Motor neuron (in vitro differentiated cells): ENCODE measurements at regions not wholly inside any gene's neighbourhood (a gene's known extent, or its start where the extent isn't known, plus 50 kb on each side); places are given as distances from the start of the nearest gene placed in this dataset.

Source experiments
- ATAC-seq, 8 experiments: fragments of 200-7000 bp; cut with Tn5 transposase; replicated peaks in 6 of 8; 2 replicates each; pipeline ENCODE4 v1.8.0; 2021; ENCODE audit warnings: mild to moderate bottlenecking in 8 of 8, moderate library complexity in 8 of 8
- H3K27ac ChIP-seq, 2 donors: fragments of 250-450 bp; sonication (Bioruptor Pico); 2 replicates each; pipeline ENCODE4 v1.9.0; 2021; ENCODE audit warnings: antibody characterized with exemption in 2 of 2, mild to moderate bottlenecking in 2 of 2, moderate library complexity in 1 of 2
- H3K4me1 ChIP-seq, 2 donors: fragments of 250-450 bp; sonication (Bioruptor Pico); replicated peaks in 1 of 2; 2 replicates each; pipeline ENCODE4 v1.6.1; 2021; ENCODE audit warnings: antibody characterized with exemption in 2 of 2, mild to moderate bottlenecking in 2 of 2, moderate library complexity in 1 of 2
- H3K4me3 ChIP-seq, 5 donors: fragments of 250-450 bp; sonication (Bioruptor Pico); 2 replicates each; pipeline ENCODE4 v1.9.0; 2021; ENCODE audit warnings: antibody characterized with exemption in 5 of 5, mild to moderate bottlenecking in 5 of 5, moderate library complexity in 4 of 5
- WGBS, 10 experiments: fragments of 450-650 bp; shearing (Covaris generic); methylation state at CpG; one replicate each; pipeline ENCODE4 v1.0.0; 2022; 5-methylcytosine and 5-hydroxymethylcytosine counted together
- in situ Hi-C, 9 experiments: fragments of 400-800 bp; cut with MboI; loops; one replicate each; pipeline ENCODE4 v1.15.0; 2021; ENCODE audit warnings: low sequenced_read_pairs in 9 of 9, low pct_unique_long_range_greater_than_20kb in 2 of 9; ENCODE audit not compliant: unreplicated experiment in 9 of 9

DNA sequence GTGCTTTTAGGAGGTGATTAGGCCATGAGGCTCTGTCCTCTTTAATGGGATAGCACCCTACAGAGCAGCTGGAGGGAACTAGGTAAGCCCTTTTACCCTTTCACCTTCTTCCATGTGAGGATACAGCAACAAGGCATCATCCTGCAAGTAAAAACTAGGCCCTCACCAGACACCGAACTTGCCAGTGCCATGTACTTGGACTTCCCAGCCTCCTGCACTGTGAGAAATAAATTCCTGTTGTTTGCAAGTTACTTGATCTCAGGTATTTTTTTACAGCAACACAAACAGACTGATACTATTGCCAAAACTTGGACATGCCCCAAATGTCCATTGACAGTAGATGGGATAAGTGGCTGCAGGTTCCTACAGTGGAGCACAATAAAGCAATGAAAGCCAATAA is 85.8 kb upstream of the MAP1LC3B2 start:
- ATAC-seq = no peak
- H3K4me1 ChIP-seq = no peaks in the 10 kb centered on the region
- WGBS, 10 experiments = 100% methylated on average over 1 of the region's 1 CpG; no CpG with 5 or more reads in 7 of the 10 experiments
- no peak overlapping the region for H3K4me3 ChIP-seq
- in situ Hi-C loops = no loop called here
- no peak overlapping the region for H3K27ac ChIP-seq

DNA sequence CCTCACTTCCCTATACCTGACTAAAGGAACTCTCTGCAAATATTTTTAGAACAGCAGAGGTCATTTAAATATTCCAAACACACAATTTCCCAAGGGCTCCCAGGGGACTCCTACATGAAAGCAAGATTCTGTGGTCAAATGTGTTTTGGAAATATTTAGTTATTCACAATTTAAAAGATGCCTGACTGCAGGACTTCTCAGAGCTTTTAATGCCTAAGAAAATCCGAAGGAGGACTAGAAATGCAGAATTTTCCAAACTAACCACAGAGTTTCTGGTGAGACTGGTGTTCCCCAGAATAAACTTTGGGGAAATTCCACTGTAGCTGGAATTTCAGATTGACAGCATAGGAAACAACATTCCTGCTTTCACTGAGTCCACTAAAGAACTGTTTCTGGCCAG is 84.8 kb upstream of the MAP1LC3B2 start:
- Histone ChIP-seq H3K4me1 (no peaks in the 10 kb centered on the region), H3K27ac (no peak overlapping the region), H3K4me3 (no peak overlapping the region)
- in situ Hi-C loops = no loop called here
- WGBS, 10 experiments = 0 to 88% (median 29%) methylated on average over 1 of the region's 1 CpG; no CpG with 5 or more reads in 7 of the 10 experiments
- ATAC-seq = peak in 1 of 8 experiments; percentile 28

DNA sequence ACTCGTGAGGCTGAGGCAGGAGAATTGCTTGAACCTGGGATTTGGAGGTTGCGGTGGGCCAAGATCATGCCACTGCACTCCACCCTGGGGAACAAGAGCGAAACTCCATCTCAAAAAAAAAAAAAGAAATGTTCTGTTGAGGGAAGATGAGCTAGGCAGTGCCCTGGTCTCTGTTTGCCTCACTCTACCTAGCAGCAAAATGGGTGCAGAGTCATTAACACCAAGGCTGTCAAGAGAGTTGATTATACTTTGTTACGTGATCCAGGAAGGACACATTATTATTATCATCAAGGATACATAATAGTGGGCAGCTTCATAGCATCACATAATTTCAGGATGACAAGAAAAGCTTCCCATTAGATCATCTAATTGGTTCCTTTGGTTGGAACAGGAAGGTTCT is 84.3 kb upstream of the MAP1LC3B2 start:
- 50 to 100% (median 81%) methylated on average over 1 to 4 of the region's 4 CpGs; no CpG with 5 or more reads in 3 of the 10 experiments for WGBS, 10 experiments
- no peak for ATAC-seq
- in situ Hi-C loops = no loop called here
- H3K4me3 ChIP-seq = no peak overlapping the region
- H3K4me1 ChIP-seq = no peaks in the 10 kb centered on the region
- no peak overlapping the region for H3K27ac ChIP-seq

DNA sequence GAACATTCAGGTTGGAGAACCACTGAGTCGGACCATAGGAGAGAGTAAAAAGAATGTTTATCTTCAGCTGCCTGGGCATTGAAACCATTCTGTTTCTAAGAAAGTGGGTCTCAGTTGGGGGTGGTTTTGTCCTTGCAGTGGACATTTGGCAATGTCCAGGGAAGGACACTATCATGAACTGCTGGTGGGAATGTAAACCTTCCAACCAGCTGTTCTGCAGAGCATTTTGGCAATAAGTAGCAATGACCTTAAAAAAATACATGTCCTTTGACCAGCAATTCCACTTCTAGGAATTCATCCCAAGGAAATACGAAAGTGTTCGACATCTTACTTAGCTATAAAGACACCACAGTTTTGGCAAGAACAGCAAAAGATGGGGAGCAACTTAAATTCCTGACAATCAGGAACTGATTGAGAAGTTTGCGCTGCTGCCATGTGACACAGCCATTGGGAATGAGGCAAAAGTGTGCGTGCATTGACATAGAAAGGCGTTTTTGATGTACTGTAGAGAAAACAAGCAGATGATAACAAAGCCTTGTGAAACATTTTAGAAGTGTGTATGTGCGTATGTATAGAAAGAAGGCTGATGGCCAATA is 82.9 kb upstream of the MAP1LC3B2 start:
- 73 to 100% (median 86%) methylated on average over 1 to 7 of the region's 7 CpGs for WGBS, 10 experiments
- no peak for ATAC-seq
- Histone ChIP-seq H3K27ac (no peak overlapping the region), H3K4me1 (peaks cover 0 to 3% of the 10 kb centered on the region in 2 donors), H3K4me3 (no peak overlapping the region)
- in situ Hi-C loops = no loop called here

DNA sequence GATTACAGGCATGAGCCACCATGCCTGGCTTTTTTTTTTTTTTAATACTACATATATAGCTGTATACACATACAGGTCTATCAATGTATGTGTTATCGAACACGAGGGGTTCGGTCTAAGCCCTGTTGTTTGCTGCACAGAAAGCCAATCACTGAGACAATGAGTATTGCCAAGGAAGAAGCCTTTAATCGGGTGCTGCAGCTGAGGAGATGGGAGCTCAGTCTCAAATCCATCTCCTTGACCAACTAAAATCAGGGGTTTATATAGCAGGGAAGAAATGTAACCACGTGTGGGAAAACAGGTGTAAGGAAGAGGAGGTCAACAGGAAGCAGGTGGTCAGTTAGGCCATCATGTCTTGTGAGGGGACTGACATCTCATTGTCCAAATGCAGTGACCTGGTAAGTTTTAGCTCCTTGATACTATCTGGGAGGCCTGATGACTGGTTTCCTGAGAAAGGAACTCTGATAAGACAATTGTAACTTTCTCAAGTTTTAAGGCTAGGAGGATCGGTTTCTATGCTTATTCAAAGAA is 80.9 kb upstream of the MAP1LC3B2 start:
- Histone ChIP-seq H3K4me3 (no peak overlapping the region), H3K4me1 (peaks cover 4 to 13% of the 10 kb centered on the region in 2 donors), H3K27ac (no peak overlapping the region)
- WGBS, 10 experiments = 33 to 100% (median 74%) methylated on average over 1 to 6 of the region's 6 CpGs; no CpG with 5 or more reads in 1 of the 10 experiments
- in situ Hi-C loops = no loop called here
- no peak for ATAC-seq

DNA sequence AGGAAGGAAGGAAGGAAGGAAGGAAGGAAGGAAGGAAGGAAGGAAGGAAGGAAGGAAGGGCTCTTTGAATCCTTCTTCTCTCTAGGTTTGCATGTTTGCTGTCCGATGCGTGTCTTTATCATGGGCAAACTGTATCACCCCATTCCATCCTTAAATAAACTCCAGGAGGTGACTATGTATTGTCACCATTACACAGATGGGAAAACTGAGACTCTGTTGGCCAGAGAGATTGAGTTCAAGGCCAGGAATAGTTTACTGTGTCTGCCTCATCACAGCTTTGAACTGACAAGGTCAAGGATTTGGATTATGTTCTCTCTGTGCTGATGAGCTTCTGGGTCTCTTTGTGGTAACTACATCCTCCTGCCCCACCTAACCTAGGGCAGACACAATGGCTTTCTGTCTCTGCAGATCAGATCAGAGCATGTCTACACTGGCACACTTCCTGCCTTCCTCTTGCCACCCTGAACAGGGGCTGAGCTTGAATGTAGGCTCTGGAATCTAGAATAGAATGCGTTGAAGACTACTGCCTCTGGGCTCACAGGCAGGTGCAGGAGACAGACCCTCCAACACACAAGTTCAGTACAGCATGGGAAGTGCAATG is 78.9 kb upstream of the MAP1LC3B2 start:
- in situ Hi-C loops = no loop called here
- Histone ChIP-seq H3K4me1 (peaks cover 4 to 15% of the 10 kb centered on the region in 2 donors), H3K27ac (no peak overlapping the region), H3K4me3 (no peak overlapping the region)
- ATAC-seq = no peak
- WGBS, 10 experiments = 80 to 100% (median 100%) methylated on average over 1 to 3 of the region's 3 CpGs; no CpG with 5 or more reads in 6 of the 10 experiments

DNA sequence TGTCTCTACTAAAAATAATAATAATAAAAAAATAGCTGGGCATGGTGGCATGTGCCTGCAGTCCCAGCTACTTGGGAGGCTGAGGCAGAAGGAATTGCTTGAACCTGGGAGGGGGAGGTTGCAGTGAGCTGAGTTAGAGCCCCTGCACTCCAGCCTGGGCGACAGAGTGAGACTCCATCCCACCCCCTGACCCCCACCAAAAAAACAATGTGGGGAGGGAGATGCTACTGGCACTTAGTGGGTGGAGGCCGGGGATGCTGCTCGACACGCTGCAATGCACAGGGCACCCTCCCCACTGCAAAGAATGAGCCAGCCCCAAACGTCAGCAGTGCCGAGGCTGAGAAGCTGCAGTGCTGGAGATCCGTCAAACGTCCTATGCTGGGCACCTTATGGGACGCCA is 77.5 kb upstream of the MAP1LC3B2 start:
- peaks cover 4 to 15% of the 10 kb centered on the region in 2 donors for H3K4me1 ChIP-seq
- peak in 3 of 8 experiments; percentile 36 to 49 (median 39) for ATAC-seq
- in situ Hi-C loops = no loop called here
- H3K4me3 ChIP-seq = no peak overlapping the region
- 40 to 100% (median 58%) methylated on average over 1 to 7 of the region's 9 CpGs; no CpG with 5 or more reads in 6 of the 10 experiments for WGBS, 10 experiments
- peak overlapping the region in 1 of 2 donors; percentile 6 for H3K27ac ChIP-seq

DNA sequence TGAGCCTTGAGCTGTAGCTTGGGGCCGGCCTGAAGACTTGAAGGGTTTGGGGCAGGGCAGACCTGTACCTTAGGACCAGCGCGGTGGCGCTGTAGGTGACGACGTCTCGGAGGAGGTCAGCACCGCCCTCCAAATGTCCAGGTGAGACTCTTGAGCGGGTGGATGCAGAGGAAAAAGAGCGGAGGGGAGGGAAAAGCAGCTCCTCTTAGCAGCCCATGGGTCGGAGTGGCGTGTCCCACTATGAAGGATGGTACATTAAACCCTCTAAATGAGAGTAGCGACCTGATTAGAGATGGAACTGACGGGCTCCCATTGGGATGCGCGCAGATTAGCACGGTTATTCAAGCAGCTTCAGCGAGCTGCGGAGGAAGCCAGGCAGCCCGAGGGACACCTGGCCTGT is 77.0 kb upstream of the MAP1LC3B2 start:
- peak in 4 of 8 experiments; percentile 28 to 57 (median 38) for ATAC-seq
- in situ Hi-C loops = no loop called here
- Histone ChIP-seq H3K4me1 (peaks cover 4 to 15% of the 10 kb centered on the region in 2 donors), H3K4me3 (no peak overlapping the region), H3K27ac (peak overlapping the region in 1 of 2 donors; percentile 6)
- 69 to 89% (median 83%) methylated on average over 2 to 4 of the region's 20 CpGs; no CpG with 5 or more reads in 7 of the 10 experiments for WGBS, 10 experiments

DNA sequence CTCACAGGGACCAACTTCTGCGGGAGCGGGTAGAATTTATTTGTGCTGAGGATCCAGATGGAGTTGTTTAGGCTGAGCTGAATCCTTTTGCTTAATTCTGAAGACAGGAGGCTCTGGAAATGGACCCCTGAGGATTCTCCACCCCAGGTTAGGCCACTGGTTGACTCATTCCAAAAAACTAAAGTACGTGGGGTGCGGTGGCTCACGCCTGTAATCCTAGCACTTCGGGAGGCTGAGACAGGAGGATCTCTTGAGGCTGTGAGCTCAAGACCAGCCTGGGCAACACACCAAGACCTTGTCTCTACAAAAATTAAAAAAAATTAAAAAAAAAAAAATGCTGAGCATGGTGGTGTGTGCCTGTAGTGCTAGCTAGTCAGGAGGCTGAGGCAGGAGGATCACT is 76.3 kb upstream of the MAP1LC3B2 start:
- WGBS, 10 experiments = 60 to 95% (median 89%) methylated on average over 1 to 6 of the region's 6 CpGs; no CpG with 5 or more reads in 4 of the 10 experiments
- Histone ChIP-seq H3K27ac (no peak overlapping the region), H3K4me1 (peaks cover 4 to 15% of the 10 kb centered on the region in 2 donors), H3K4me3 (no peak overlapping the region)
- ATAC-seq = no peak
- in situ Hi-C loops = no loop called here

DNA sequence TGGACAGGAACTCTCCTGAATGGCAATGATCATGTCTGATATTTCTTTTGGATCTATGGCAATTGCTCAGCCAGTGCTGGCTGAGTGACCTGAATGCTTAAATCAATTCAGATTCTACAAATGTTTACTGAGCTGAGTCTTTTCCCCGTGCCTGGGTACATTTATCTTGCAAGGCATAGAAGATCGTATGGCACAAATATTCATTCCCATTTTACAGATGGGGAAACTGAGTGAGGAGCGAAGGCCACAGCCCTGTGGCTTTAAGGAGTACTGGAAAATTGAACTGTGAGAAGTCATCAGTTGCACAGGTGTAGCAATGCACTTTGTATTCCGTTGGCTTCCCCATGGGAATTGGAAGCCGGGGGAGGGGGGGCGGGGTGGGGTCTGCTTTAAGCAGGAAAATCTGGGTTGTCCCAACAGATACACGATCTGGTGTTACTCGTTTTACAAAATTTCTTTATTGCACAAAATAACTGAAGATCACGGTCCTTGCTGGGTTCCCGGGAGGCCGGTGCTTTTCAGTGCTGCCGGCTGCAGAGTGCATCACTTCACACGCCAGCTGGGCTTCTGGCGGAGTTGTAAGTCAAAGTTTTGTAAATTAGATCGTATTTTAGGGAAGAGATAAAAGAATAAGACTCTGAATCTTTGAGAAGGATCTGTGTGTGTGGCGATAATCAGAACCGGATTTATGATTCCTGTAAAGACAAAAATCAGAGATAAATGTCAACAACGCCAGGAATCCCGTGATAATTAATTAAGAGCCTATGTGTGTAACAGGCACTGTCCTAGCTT is 75.0 kb upstream of the MAP1LC3B2 start:
- 1 to 100% (median 69%) methylated on average over 1 to 17 of the region's 19 CpGs for WGBS, 10 experiments
- in situ Hi-C loops = no loop called here
- Histone ChIP-seq H3K27ac (no peak overlapping the region), H3K4me1 (peaks cover 4 to 15% of the 10 kb centered on the region in 2 donors), H3K4me3 (no peak overlapping the region)
- ATAC-seq = no peak

DNA sequence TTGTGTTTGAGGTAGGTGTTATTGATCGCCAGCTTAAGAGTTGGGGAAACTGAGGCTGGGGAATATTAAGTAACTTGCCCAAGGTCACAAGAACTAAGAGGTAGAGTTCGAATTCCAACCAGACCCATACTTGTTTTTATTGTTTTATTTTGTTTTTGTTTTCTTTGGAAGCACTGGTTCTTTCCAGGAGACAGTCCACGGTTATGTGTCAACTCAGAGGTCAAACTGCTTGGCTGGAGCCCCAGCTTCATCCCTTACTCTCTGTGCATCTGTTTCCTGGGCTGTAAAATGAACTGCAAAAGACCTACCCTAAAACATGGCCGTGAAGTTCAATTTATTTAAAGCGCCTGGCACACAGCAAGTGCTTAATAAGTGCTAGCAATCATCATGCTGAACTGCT is 74.4 kb upstream of the MAP1LC3B2 start:
- Histone ChIP-seq H3K4me1 (peaks cover 4 to 15% of the 10 kb centered on the region in 2 donors), H3K27ac (no peak overlapping the region), H3K4me3 (no peak overlapping the region)
- in situ Hi-C loops = no loop called here
- 8 to 100% (median 82%) methylated on average over 2 to 5 of the region's 5 CpGs for WGBS, 10 experiments
- ATAC-seq = no peak

DNA sequence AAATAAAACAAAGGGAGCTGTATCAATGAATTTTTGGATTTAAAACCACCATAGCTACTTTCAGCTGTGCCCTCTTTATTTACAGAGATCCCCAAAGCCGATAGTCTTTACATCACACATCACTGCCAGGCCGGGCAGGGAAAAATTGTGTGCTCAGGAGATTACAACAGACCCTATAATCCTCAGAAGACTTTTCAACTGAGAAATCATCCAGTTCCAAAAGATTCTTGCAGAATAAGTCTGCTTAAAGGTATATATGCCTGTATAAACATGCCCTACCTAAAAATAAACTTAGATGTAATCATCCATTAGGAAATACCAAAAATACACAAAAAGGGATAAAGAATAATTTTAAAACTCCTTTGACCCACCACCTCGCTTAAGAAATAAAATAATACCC is 70.1 kb upstream of the MAP1LC3B2 start:
- Histone ChIP-seq H3K4me3 (no peak overlapping the region), H3K27ac (no peak overlapping the region), H3K4me1 (no peaks in the 10 kb centered on the region)
- in situ Hi-C loops = no loop called here
- 36 to 100% (median 76%) methylated on average over 1 to 3 of the region's 3 CpGs; no CpG with 5 or more reads in 1 of the 10 experiments for WGBS, 10 experiments
- ATAC-seq = no peak

DNA sequence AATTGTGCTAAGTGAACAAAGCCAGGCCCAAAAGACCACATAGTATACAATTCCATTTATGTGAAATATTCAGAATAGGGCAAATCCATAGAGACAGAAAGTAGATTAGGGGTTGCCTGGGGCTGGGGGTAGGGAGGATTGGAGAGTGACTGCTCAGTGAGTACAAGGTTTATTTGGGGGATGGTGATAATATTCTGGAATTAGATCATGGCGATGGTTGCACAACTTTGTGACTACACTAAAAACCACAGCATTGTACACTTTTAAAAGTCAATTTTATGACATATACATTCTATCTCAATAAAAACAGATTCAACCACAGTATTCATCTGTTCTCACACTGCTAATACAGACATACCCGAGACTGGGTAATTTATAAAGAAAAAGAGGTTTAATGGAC is 68.7 kb upstream of the MAP1LC3B2 start:
- WGBS, 10 experiments = 0 to 100% (median 92%) methylated on average over 1 to 2 of the region's 2 CpGs; no CpG with 5 or more reads in 1 of the 10 experiments
- ATAC-seq = no peak
- no peak overlapping the region for H3K4me3 ChIP-seq
- H3K4me1 ChIP-seq = no peaks in the 10 kb centered on the region
- H3K27ac ChIP-seq = no peak overlapping the region
- in situ Hi-C loops = no loop called here
